H1 (cell line): ENCODE measurements at regions not wholly inside any gene's neighbourhood (a gene's known extent, or its start where the extent isn't known, plus 50 kb on each side); places are given as distances from the start of the nearest gene placed in this dataset.

Experiments
- CTCF ChIA-PET: fragments of 300-600 bp; sonication (Branson Sonifier 250); formaldehyde crosslinking; loops from one replicate; lab custom pipeline; 2021; ENCODE audit not compliant: partially characterized antibody; lab: Charles Lee
- POLR2A ChIA-PET: fragments of 300-600 bp; sonication (Branson Sonifier 250); formaldehyde crosslinking; loops from one replicate; lab custom pipeline; 2021; ENCODE audit warnings: inconsistent platforms; ENCODE audit not compliant: partially characterized antibody; lab: Charles Lee
- DNase-seq, 2 experiments: peaks; one replicate each; pipeline versions ENCODE4 v3.0.0 to v3.0.0-alpha.2; 2010 to 2022; ENCODE audit warnings: low spot score in 2 of 2, low read depth in 1 of 2, mixed read lengths in 1 of 2
- FAIRE-seq: peaks from 2 replicates; lab custom pipeline; 2011; peaks lifted over from hg19 to GRCh38; lab: Jason Lieb, UNC
- H2AFZ ChIP-seq: 2 replicates; pipeline ENCODE4 v1.8.1; 2012; ENCODE audit warnings: low read length, inconsistent platforms
- H2AK5ac ChIP-seq: 2 replicates; pipeline ENCODE4 v1.6.1; 2013; ENCODE audit warnings: low read depth, low read length
- H2BK120ac ChIP-seq: replicated peaks from 2 replicates; pipeline ENCODE3; 2013; ENCODE audit warnings: low read depth, low read length, inconsistent platforms
- H2BK12ac ChIP-seq: 2 replicates; pipeline ENCODE4 v1.6.1; 2013; ENCODE audit warnings: low read depth, low read length
- H2BK15ac ChIP-seq: 2 replicates; pipeline ENCODE4 v1.6.1; 2013; ENCODE audit warnings: low read length
- H2BK20ac ChIP-seq: 2 replicates; pipeline ENCODE4 v1.6.1; 2013; ENCODE audit warnings: low read length
- H2BK5ac ChIP-seq: 2 replicates; pipeline ENCODE4 v1.6.1; 2013; ENCODE audit warnings: low read depth, low read length
- H3K14ac ChIP-seq: 2 replicates; pipeline ENCODE4 v1.6.1; 2013; ENCODE audit warnings: inconsistent platforms; ENCODE audit not compliant: insufficient read length
- H3K18ac ChIP-seq: 2 replicates; pipeline ENCODE4 v1.6.1; 2013; ENCODE audit warnings: low read length; ENCODE audit errors: extremely low read depth
- H3K23ac ChIP-seq: 2 replicates; pipeline ENCODE4 v1.6.1; 2013; ENCODE audit warnings: inconsistent platforms; ENCODE audit not compliant: insufficient read length
- H3K23me2 ChIP-seq: 2 replicates; pipeline ENCODE4 v1.6.1; 2013; ENCODE audit warnings: low read depth, low read length
- H3K27ac ChIP-seq: 2 replicates; pipeline ENCODE4 v1.6.1; 2011; ENCODE audit warnings: low read depth, low read length, inconsistent platforms
- H3K27me3 ChIP-seq, 4 experiments: replicated peaks in 1 of 4; 1 replicate in 1 of 4; 2 replicates in 3 of 4; pipeline versions ENCODE4 v1.6.1 to v1.8.1; 2011 to 2013; ENCODE audit warnings: low read length in 3 of 4, mild to moderate bottlenecking in 3 of 4, inconsistent platforms in 2 of 4, mixed read lengths in 2 of 4, moderate library complexity in 1 of 4; ENCODE audit not compliant: control insufficient read depth in 3 of 4, insufficient read depth in 3 of 4; ENCODE audit errors: extremely low read depth in 1 of 4
- H3K36me3 ChIP-seq, 4 experiments: 2 replicates each; pipeline versions ENCODE4 v1.6.1 to v1.8.1; 2011 to 2013; ENCODE audit warnings: mild to moderate bottlenecking in 4 of 4, low read length in 3 of 4, moderate library complexity in 2 of 4, control low read depth in 1 of 4, inconsistent platforms in 1 of 4; ENCODE audit not compliant: insufficient read depth in 4 of 4, control insufficient read depth in 2 of 4
- H3K4ac ChIP-seq: replicated peaks from 2 replicates; pipeline ENCODE3; 2013; ENCODE audit warnings: low read length, low read depth, mixed read lengths, inconsistent platforms; ENCODE audit not compliant: insufficient read length
- H3K4me1 ChIP-seq, 4 experiments: replicated peaks in 1 of 4; 1 replicate in 1 of 4; 2 replicates in 3 of 4; pipeline versions ENCODE4 v1.6.1 to v1.8.1; 2011 to 2013; ENCODE audit warnings: low read length in 3 of 4, inconsistent platforms in 2 of 4, mixed read lengths in 1 of 4; ENCODE audit not compliant: insufficient read depth in 4 of 4, control insufficient read depth in 3 of 4
- H3K4me2 ChIP-seq, 2 experiments: 2 replicates each; pipeline versions ENCODE4 v1.6.1 to v1.8.1; 2011 to 2013; ENCODE audit warnings: low read depth in 2 of 2, low read length in 2 of 2, control low read depth in 1 of 2, inconsistent platforms in 1 of 2, mild to moderate bottlenecking in 1 of 2; ENCODE audit not compliant: insufficient read depth in 1 of 2
- H3K4me3 ChIP-seq, 4 experiments: fragments of 200-600, 300-600 bp in 1 of 4; sonication (generic), shearing (Covaris generic), sonication (Bioruptor Twin) in 1 of 4; 2 replicates each; pipeline versions ENCODE4 v1.5.1 to v1.8.1; 2011 to 2016; ENCODE audit warnings: low read length in 4 of 4, low read depth in 3 of 4, control low read depth in 2 of 4, inconsistent platforms in 2 of 4, mild to moderate bottlenecking in 2 of 4, mixed read lengths in 1 of 4, moderate library complexity in 1 of 4; ENCODE audit not compliant: insufficient read depth in 2 of 4; ENCODE audit errors: extremely low read depth in 1 of 4
- H3K56ac ChIP-seq: replicated peaks from 2 replicates; pipeline ENCODE3; 2013; ENCODE audit warnings: low read depth, mild to moderate bottlenecking, mixed read lengths, low read length, inconsistent platforms; ENCODE audit not compliant: insufficient read length
- H3K79me1 ChIP-seq: 2 replicates; pipeline ENCODE4 v1.6.1; 2013; ENCODE audit warnings: low read depth, low read length, control low read depth
- H3K79me2 ChIP-seq, 2 experiments: 2 replicates each; pipeline versions ENCODE4 v1.6.1 to v1.8.1; 2012 to 2013; ENCODE audit warnings: low read length in 2 of 2, mild to moderate bottlenecking in 2 of 2, inconsistent platforms in 1 of 2; ENCODE audit not compliant: insufficient read depth in 2 of 2, control insufficient read depth in 1 of 2
- H3K9ac ChIP-seq, 4 experiments: replicated peaks in 1 of 4; 1 replicate in 1 of 4; 2 replicates in 3 of 4; pipeline versions ENCODE4 v1.6.1 to v1.8.1; 2011 to 2013; ENCODE audit warnings: low read depth in 3 of 4, low read length in 3 of 4, control low read depth in 2 of 4, mild to moderate bottlenecking in 2 of 4, moderate library complexity in 2 of 4, inconsistent platforms in 1 of 4; ENCODE audit errors: extremely low read depth in 1 of 4
- H3K9me3 ChIP-seq, 2 experiments: 2 replicates each; pipeline versions ENCODE4 v1.6.1 to v1.8.1; 2012 to 2013; ENCODE audit warnings: mild to moderate bottlenecking in 2 of 2, moderate library complexity in 2 of 2, control low read depth in 1 of 2, inconsistent platforms in 1 of 2, low read depth in 1 of 2, low read length in 1 of 2, mixed read lengths in 1 of 2; ENCODE audit not compliant: insufficient read depth in 2 of 2
- H4K20me1 ChIP-seq, 2 experiments: replicated peaks in 1 of 2; 2 replicates each; pipeline versions ENCODE3 to v1.8.1; 2011 to 2013; ENCODE audit warnings: inconsistent platforms in 2 of 2, low read length in 2 of 2, mild to moderate bottlenecking in 1 of 2; ENCODE audit not compliant: insufficient read depth in 2 of 2, control insufficient read depth in 1 of 2
- H4K5ac ChIP-seq: 2 replicates; pipeline ENCODE4 v1.6.1; 2013; ENCODE audit warnings: low read length, low read depth, mixed read lengths, inconsistent platforms; ENCODE audit not compliant: insufficient read length
- H4K8ac ChIP-seq: 2 replicates; pipeline ENCODE4 v1.8.0; 2013; ENCODE audit warnings: mild to moderate bottlenecking, moderate library complexity, low read length, inconsistent platforms; ENCODE audit not compliant: insufficient read depth; ENCODE audit errors: extremely low read depth
- H4K91ac ChIP-seq: replicated peaks from 2 replicates; pipeline ENCODE3; 2013; ENCODE audit warnings: low read length, mixed read lengths, inconsistent platforms; ENCODE audit not compliant: insufficient read length
- POLR2AphosphoS5 ChIP-seq: IDR thresholded peaks from 2 replicates; pipeline ENCODE4 v1.6.1; 2011; ENCODE audit warnings: low read depth, low read length
- SIN3A ChIP-seq, 2 experiments: IDR thresholded peaks in 1 of 2; conservative IDR thresholded peaks in 1 of 2; 2 replicates each; pipeline ENCODE4 v1.6.1; 2011 to 2012; ENCODE audit warnings: low read length in 2 of 2, improper control_type of control experiment in 1 of 2, low read depth in 1 of 2, mild to moderate bottlenecking in 1 of 2
- WGBS, 2 experiments: shearing (Covaris generic) in 1 of 2; methylation state at CpG; one replicate each; pipeline versions ENCODE4 v1.1.6 to v1.1.7; 2013 to 2015; ENCODE audit warnings: low lambda C conversion rate in 2 of 2, mixed read lengths in 2 of 2, inconsistent platforms in 1 of 2, low coverage in 1 of 2, missing lambda C conversion rate in 1 of 2; ENCODE audit not compliant: insufficient replicate concordance in 2 of 2, insufficient coverage in 1 of 2, insufficient read length in 1 of 2; ENCODE audit errors: extremely low coverage in 1 of 2, missing lambda C conversion rate in 1 of 2; 5-methylcytosine and 5-hydroxymethylcytosine counted together

DNA sequence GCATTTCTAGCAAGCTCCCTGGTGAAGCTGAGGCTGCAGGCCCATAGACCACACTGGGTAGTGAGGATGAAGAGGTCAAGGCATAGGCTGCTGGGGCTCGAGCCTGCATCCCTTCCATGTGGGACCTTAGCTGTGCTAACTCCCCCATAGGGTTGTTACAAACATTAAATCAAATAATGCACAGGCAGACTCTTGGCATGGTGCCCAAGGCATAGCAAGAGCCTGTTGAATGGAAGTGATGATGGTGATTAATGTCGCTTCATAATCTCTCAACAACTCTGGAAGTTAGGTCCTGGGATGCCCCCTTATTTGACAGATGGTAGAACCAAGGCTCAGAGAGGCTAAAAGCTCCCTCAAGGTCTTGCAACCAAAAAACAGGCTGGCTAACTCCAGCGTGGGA, 283.9 kb upstream of the EEF2KMT start:
- Histone ChIP-seq H4K5ac (no peak overlapping the region), H3K27me3 (no peaks in the 10 kb centered on the region; a peak in 1 of 7 replicates), H2AFZ (no peak overlapping the region), H2BK5ac (no peak overlapping the region), H3K23me2 (no peaks in the 10 kb centered on the region), H2AK5ac (no peak overlapping the region), H3K4ac (no peak overlapping the region), H2BK20ac (0 out of 2 replicates have a peak overlapping the region, but pooled peaks have one; percentile 22), H2BK120ac (no peak overlapping the region), H3K4me2 (no peak overlapping the region), H4K8ac (no peak overlapping the region), H4K91ac (no peak overlapping the region), H3K23ac (no peak overlapping the region), H3K14ac (no peak overlapping the region), H3K36me3 (no peaks in the 10 kb centered on the region), H3K9ac (no peak overlapping the region), H3K18ac (no peak overlapping the region), H3K79me1 (no peaks in the 10 kb centered on the region), H3K4me3 (no peak overlapping the region), H3K56ac (no peak overlapping the region), H4K20me1 (no peaks in the 10 kb centered on the region), H3K27ac (no peak overlapping the region), H2BK12ac (no peak overlapping the region), H3K79me2 (no peaks in the 10 kb centered on the region), H2BK15ac (no peak overlapping the region), H3K4me1 (peaks cover 0 to 3% (median 0%) of the 10 kb centered on the region in 4 experiments; a peak in 2 of 7 replicates), H3K9me3 (no peaks in the 10 kb centered on the region)
- no peak for FAIRE-seq
- 87% methylated on average over 3 of the region's 3 CpGs; no CpG with 5 or more reads in 1 of the 2 experiments for WGBS, 2 experiments
- DNase-seq: no peak
- TF ChIP-seq SIN3A (conservative IDR thresholded peaks at IDR 0.05 in 1 of 2, IDR thresholded peaks at IDR 0.05 in 1 of 2; ENCODE audit: low read depth in 1 of 2, low read length in 2 of 2) (no peak), POLR2AphosphoS5 (no peak)
- POLR2A ChIA-PET: no interaction called here
- CTCF ChIA-PET: interaction anchor here (0.6 to 2.0 kb wide), 5 partner anchors 31 to 203 kb away, joined by 3 to 6 read pairs (median 3); no protein-coding TSS in a partner anchor
